ENCODE measurements at regions not wholly inside any gene's neighbourhood (a gene's known extent, or its start where the extent isn't known, plus 50 kb on each side); places are given as distances from the start of the nearest gene placed in this dataset.
A peak's percentile ranks its signal among the peaks of the same experiment; 100 is the strongest.

DNA sequence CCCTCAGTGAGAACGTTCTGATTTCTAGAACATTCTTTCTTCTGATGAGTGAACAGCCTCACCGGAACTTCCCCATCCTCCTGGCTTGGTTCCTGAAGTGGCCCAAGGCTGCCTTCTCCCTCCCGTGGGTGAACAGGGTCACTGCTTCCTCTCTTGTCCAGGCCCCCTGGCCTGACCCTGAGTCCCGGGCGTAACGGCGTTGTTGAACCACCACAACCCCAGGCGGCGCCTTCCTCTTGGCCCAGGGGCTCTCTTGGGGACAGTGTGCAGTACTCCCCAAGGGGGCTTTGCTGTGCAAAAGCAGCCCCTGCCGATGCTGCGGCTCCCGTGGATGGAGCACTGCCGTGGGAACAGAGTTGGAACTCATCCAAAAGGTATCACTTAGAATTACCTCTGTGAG is 147.2 kb downstream of the TSN start (continued):
- TF ChIP-seq, protein P1, sequence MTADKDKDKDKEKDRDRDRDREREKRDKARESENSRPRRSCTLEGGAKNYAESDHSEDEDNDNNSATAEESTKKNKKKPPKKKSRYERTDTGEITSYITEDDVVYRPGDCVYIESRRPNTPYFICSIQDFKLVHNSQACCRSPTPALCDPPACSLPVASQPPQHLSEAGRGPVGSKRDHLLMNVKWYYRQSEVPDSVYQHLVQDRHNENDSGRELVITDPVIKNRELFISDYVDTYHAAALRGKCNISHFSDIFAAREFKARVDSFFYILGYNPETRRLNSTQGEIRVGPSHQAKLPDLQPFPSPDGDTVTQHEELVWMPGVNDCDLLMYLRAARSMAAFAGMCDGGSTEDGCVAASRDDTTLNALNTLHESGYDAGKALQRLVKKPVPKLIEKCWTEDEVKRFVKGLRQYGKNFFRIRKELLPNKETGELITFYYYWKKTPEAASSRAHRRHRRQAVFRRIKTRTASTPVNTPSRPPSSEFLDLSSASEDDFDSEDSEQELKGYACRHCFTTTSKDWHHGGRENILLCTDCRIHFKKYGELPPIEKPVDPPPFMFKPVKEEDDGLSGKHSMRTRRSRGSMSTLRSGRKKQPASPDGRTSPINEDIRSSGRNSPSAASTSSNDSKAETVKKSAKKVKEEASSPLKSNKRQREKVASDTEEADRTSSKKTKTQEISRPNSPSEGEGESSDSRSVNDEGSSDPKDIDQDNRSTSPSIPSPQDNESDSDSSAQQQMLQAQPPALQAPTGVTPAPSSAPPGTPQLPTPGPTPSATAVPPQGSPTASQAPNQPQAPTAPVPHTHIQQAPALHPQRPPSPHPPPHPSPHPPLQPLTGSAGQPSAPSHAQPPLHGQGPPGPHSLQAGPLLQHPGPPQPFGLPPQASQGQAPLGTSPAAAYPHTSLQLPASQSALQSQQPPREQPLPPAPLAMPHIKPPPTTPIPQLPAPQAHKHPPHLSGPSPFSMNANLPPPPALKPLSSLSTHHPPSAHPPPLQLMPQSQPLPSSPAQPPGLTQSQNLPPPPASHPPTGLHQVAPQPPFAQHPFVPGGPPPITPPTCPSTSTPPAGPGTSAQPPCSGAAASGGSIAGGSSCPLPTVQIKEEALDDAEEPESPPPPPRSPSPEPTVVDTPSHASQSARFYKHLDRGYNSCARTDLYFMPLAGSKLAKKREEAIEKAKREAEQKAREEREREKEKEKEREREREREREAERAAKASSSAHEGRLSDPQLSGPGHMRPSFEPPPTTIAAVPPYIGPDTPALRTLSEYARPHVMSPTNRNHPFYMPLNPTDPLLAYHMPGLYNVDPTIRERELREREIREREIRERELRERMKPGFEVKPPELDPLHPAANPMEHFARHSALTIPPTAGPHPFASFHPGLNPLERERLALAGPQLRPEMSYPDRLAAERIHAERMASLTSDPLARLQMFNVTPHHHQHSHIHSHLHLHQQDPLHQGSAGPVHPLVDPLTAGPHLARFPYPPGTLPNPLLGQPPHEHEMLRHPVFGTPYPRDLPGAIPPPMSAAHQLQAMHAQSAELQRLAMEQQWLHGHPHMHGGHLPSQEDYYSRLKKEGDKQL (CRISPR knock-in tag; IDR thresholded peaks at IDR 0.05; ENCODE audit: borderline replicate concordance) = no peak
- TF ChIP-seq ZNF77 (CRISPR knock-in tag; IDR thresholded peaks at IDR 0.05) (no peak), MTA2 (IDR thresholded peaks at IDR 0.05; ENCODE audit: low read depth) (no peak), MECOM (CRISPR knock-in tag; IDR thresholded peaks at IDR 0.05) (no peak), NFATC3 (IDR thresholded peaks at IDR 0.05) (no peak)
- TF ChIP-seq, protein P2, sequence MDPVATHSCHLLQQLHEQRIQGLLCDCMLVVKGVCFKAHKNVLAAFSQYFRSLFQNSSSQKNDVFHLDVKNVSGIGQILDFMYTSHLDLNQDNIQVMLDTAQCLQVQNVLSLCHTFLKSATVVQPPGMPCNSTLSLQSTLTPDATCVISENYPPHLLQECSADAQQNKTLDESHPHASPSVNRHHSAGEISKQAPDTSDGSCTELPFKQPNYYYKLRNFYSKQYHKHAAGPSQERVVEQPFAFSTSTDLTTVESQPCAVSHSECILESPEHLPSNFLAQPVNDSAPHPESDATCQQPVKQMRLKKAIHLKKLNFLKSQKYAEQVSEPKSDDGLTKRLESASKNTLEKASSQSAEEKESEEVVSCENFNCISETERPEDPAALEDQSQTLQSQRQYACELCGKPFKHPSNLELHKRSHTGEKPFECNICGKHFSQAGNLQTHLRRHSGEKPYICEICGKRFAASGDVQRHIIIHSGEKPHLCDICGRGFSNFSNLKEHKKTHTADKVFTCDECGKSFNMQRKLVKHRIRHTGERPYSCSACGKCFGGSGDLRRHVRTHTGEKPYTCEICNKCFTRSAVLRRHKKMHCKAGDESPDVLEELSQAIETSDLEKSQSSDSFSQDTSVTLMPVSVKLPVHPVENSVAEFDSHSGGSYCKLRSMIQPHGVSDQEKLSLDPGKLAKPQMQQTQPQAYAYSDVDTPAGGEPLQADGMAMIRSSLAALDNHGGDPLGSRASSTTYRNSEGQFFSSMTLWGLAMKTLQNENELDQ (CRISPR knock-in tag; IDR thresholded peaks at IDR 0.05; ENCODE audit: borderline replicate concordance) = no peak
- TF ChIP-seq, protein P3, sequence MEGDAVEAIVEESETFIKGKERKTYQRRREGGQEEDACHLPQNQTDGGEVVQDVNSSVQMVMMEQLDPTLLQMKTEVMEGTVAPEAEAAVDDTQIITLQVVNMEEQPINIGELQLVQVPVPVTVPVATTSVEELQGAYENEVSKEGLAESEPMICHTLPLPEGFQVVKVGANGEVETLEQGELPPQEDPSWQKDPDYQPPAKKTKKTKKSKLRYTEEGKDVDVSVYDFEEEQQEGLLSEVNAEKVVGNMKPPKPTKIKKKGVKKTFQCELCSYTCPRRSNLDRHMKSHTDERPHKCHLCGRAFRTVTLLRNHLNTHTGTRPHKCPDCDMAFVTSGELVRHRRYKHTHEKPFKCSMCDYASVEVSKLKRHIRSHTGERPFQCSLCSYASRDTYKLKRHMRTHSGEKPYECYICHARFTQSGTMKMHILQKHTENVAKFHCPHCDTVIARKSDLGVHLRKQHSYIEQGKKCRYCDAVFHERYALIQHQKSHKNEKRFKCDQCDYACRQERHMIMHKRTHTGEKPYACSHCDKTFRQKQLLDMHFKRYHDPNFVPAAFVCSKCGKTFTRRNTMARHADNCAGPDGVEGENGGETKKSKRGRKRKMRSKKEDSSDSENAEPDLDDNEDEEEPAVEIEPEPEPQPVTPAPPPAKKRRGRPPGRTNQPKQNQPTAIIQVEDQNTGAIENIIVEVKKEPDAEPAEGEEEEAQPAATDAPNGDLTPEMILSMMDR (IDR thresholded peaks at IDR 0.05 in 2 of 3, conservative IDR thresholded peaks at IDR 0.05 in 1 of 3; ENCODE audit: insufficient read depth in 2 of 3, low read depth in 1 of 3, low read length in 3 of 3) = 0 out of 6 replicates have a peak, but pooled peaks of 1 of the 3 experiments have one; percentile 26
- TF ChIP-seq, protein P4, sequence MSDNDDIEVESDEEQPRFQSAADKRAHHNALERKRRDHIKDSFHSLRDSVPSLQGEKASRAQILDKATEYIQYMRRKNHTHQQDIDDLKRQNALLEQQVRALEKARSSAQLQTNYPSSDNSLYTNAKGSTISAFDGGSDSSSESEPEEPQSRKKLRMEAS (CRISPR knock-in tag; IDR thresholded peaks at IDR 0.05) = no peak
